Kidney epithelial cell (primary cell): ENCODE measurements at regions not wholly inside any gene's neighbourhood (a gene's known extent, or its start where the extent isn't known, plus 50 kb on each side); places are given as distances from the start of the nearest gene placed in this dataset.

Source experiments
- DNase-seq: peaks from one replicate; pipeline ENCODE4 v3.0.0-alpha.2; 2010; ENCODE audit warnings: low read depth
- H3K27me3 ChIP-seq: 2 replicates; pipeline ENCODE4 v1.6.0; 2011; ENCODE audit warnings: low read length; ENCODE audit not compliant: control insufficient read depth, insufficient read depth
- H3K36me3 ChIP-seq: 2 replicates; pipeline ENCODE4 v1.5.1; 2011; ENCODE audit warnings: low read length; ENCODE audit not compliant: control insufficient read depth, insufficient read depth
- H3K4me3 ChIP-seq: 2 replicates; pipeline ENCODE4 v1.5.1; 2011; ENCODE audit warnings: low read depth, mild to moderate bottlenecking, control low read depth, low read length
- TF ChIP-seq, protein P1 (sequence below): IDR thresholded peaks from 2 replicates; pipeline ENCODE4 v1.5.1; 2011; ENCODE audit warnings: mild to moderate bottlenecking, moderate library complexity, low read length, control low read depth, inconsistent platforms; ENCODE audit not compliant: insufficient read depth, poor library complexity, severe bottlenecking

DNA sequence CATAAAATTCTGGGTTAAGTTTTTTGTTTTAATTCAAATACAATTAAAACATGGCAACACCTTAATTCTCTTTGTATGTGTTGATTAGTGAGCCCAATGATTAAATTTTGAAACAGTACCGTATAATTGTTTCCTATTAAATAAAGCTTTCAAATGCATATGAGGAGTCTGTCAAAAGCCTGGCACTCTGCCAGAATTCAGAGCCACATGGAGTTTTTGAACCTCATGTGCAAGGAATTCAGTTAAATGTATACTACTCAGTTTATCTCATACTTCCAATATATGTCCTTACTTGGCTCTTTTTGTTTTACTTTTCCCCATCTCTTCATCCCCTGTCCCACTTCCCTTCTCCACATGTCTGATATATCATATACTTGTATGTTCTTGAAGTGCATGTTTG lies 165.6 kb upstream of the FAM3C start:
- TF ChIP-seq, protein P1, sequence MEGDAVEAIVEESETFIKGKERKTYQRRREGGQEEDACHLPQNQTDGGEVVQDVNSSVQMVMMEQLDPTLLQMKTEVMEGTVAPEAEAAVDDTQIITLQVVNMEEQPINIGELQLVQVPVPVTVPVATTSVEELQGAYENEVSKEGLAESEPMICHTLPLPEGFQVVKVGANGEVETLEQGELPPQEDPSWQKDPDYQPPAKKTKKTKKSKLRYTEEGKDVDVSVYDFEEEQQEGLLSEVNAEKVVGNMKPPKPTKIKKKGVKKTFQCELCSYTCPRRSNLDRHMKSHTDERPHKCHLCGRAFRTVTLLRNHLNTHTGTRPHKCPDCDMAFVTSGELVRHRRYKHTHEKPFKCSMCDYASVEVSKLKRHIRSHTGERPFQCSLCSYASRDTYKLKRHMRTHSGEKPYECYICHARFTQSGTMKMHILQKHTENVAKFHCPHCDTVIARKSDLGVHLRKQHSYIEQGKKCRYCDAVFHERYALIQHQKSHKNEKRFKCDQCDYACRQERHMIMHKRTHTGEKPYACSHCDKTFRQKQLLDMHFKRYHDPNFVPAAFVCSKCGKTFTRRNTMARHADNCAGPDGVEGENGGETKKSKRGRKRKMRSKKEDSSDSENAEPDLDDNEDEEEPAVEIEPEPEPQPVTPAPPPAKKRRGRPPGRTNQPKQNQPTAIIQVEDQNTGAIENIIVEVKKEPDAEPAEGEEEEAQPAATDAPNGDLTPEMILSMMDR: no peak
- no peak for DNase-seq
- H3K4me3 ChIP-seq: no peak overlapping the region
- H3K27me3 ChIP-seq: no peaks in the 10 kb centered on the region
- H3K36me3 ChIP-seq: no peaks in the 10 kb centered on the region

DNA sequence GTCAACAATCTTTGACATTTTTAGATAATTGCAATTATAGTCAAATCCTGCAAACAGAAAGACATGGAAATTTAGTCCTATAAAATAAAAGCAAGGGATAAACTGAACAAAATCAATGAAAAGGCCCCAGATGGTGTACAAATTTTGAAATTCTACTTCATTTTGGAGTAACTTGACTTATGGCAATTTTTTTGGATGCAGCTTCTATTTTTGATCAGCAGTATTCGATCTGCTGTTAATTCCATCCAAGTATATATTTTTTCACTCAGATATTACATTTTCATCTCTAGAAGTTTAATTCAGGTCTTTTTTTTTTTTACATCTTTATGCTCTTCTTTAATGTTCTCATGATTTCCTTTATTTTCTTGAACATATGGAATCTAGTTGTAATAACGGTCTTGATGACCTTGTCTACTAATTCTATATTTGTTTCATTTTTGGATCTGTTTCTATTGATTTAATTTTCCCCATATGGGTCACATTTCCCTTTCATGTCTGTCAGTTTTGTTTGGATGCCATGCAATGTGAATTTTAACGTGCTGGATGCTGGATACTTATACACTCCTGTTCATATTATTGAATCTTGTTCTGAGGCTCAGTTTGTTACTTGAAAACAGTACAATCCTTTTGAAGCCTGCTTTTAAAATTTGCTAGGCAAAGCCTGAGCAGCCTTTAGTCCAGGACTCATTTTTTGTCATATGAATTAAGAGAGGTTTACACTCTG lies 164.3 kb upstream of the FAM3C start:
- H3K4me3 ChIP-seq: no peak overlapping the region
- no peaks in the 10 kb centered on the region for H3K27me3 ChIP-seq
- DNase-seq: no peak
- H3K36me3 ChIP-seq: no peaks in the 10 kb centered on the region
- TF ChIP-seq, protein P1: no peak

DNA sequence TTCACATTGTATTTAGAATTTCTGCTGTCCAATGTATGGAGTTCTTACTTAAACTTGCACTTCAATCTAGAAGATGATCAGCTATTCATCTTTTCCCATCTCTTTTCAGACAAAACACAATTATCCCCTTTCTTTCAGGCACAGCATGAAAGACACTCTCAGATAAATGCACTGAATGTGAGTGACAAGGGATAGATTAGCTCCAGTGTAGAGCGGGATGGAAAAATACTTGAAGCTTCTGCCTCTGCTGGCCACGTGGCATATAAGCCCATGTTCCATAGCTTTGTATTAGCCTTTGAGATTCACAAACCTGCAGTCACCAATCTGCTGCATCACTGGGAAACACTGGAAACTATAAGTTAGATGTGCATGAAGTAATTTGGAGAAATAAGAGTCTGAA lies 162.2 kb upstream of the FAM3C start:
- TF ChIP-seq, protein P1: no peak
- Histone ChIP-seq H3K4me3 (no peak overlapping the region), H3K27me3 (no peaks in the 10 kb centered on the region)

DNA sequence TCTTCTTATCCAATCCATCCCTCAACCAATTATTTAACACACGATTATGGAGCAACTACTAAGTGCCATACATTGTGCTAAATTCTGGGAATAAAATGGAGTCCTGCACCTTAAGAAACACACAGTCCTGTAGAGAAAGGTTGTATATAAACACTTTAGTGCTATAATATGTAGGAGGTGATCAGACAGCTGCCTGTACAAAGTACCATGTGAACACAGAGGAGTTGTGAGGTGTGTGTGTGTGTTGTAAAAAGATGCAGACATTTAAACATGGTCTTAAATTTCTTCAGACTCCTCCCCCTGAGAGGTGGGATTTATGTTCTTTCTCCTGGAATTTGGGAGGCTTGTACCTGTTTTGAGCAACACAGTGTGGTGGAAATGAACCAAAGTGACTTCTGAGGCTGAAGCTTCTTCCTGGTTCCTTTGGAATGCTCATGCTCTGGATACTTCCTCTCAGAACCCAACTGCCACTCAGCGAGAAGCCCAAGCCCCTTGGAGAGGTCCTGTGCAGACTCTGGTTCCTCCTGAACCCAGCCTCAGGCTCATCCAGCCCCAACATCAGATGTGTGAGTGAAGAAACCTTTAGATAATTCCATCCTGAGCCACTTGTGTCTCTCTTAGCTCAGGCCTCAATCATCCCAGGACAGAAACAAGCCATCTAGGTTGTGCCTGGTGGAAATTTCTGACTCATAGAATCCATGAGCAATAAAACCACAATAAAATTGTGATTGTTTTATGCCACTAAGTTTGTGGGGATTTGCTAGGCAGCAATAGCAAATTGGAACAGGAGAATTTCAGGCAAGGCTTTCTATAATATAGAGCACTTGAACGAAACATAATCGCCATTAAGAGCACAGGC lies 161.2 kb upstream of the FAM3C start:
- Histone ChIP-seq H3K27me3 (no peaks in the 10 kb centered on the region), H3K36me3 (no peaks in the 10 kb centered on the region), H3K4me3 (no peak overlapping the region)
- DNase-seq: no peak
- TF ChIP-seq, protein P1: no peak

More for the DNA sequence above, 162.2 kb upstream of the FAM3C start:
- no peak for DNase-seq
- H3K36me3 ChIP-seq: no peaks in the 10 kb centered on the region

DNA sequence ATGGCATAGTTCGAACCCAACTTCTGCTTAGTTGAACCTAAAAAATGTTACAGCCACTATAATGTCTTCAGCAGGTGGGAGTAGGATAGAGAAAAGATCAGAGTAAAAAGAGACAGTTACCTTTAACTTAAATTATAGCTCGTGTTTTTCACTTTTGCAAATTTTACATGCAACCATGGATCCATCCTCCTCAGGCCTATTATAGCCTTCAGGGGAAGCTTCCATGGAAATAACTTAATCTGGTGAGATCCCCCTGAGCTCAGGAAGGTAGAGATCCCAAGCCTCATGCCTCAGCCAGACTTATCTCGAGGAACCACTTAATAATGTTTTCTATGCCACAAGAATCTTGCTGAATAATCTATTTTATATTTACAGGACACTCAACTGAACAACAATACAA lies 159.4 kb upstream of the FAM3C start:
- no peak overlapping the region for H3K4me3 ChIP-seq
- DNase-seq: no peak
- TF ChIP-seq, protein P1: no peak
- no peaks in the 10 kb centered on the region for H3K27me3 ChIP-seq
- H3K36me3 ChIP-seq: no peaks in the 10 kb centered on the region
